ENCODE measurements at regions not wholly inside any gene's neighbourhood (a gene's known extent, or its start where the extent isn't known, plus 50 kb on each side); places are given as distances from the start of the nearest gene placed in this dataset.

DNA sequence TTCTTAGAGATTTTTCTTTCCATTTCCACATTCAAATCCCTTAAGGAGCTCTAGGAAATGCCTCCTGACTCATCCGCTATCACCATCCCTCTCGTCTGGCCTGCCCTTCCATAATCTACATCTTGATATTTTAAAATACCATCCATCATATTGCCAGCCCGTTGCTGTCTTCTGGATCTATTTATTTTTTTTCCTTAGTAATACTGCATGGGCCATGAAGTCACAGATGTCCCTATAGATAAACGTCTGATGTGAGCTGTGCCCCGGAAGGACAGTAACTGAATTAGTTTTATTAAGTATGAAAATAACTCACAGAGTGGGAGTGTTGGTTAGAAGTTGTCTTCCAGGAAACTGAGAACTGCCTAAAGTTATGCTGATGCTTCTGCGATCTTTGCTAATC is 76.2 kb downstream of the KLF6 start:
- no peak for DNase-seq (ENCODE audit: low read depth)
- Histone ChIP-seq H3K27me3 (ENCODE audit: control insufficient read depth, insufficient read depth, low read length) (no peaks in the 10 kb centered on the region), H3K36me3 (ENCODE audit: control insufficient read depth, insufficient read depth, low read length) (no peaks in the 10 kb centered on the region), H3K4me3 (ENCODE audit: low read depth, low read length) (no peak overlapping the region)
- TF ChIP-seq, protein P1, sequence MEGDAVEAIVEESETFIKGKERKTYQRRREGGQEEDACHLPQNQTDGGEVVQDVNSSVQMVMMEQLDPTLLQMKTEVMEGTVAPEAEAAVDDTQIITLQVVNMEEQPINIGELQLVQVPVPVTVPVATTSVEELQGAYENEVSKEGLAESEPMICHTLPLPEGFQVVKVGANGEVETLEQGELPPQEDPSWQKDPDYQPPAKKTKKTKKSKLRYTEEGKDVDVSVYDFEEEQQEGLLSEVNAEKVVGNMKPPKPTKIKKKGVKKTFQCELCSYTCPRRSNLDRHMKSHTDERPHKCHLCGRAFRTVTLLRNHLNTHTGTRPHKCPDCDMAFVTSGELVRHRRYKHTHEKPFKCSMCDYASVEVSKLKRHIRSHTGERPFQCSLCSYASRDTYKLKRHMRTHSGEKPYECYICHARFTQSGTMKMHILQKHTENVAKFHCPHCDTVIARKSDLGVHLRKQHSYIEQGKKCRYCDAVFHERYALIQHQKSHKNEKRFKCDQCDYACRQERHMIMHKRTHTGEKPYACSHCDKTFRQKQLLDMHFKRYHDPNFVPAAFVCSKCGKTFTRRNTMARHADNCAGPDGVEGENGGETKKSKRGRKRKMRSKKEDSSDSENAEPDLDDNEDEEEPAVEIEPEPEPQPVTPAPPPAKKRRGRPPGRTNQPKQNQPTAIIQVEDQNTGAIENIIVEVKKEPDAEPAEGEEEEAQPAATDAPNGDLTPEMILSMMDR (IDR thresholded peaks at IDR 0.05; ENCODE audit: insufficient read depth, low read length, poor library complexity, severe bottlenecking), result no peak

GRCh38 chr10:3704565-3705325 is 80.3 kb downstream of the KLF6 start:
- no peak overlapping the region for H3K4me3 ChIP-seq (ENCODE audit: low read depth, low read length)
- H3K36me3 ChIP-seq (ENCODE audit: control insufficient read depth, insufficient read depth, low read length), result no peaks in the 10 kb centered on the region
- TF ChIP-seq, protein P1 (IDR thresholded peaks at IDR 0.05; ENCODE audit: insufficient read depth, low read length, poor library complexity, severe bottlenecking), result no peak
- no peaks in the 10 kb centered on the region for H3K27me3 ChIP-seq (ENCODE audit: control insufficient read depth, insufficient read depth, low read length)
- DNase-seq (ENCODE audit: low read depth), result no peak

DNA sequence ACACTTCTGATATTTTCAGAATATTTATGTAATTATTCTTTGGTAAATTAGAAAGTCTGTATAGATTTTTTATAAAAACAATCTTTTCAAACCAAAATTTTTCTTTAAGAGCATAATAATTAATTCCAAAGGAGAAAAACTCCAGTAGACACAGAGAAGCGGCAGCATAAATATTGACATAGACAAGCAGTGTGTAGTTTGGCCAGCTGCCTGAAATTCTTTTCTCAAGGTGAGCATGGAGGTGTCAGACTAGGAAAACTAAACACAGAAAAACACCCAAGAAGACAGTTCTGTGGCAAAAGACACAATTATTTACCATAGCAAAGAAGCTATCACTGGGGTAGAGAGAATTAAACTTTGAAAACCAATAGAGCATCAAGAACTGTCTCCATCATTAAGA is 82.4 kb downstream of the KLF6 start:
- TF ChIP-seq, protein P1 (IDR thresholded peaks at IDR 0.05; ENCODE audit: insufficient read depth, low read length, poor library complexity, severe bottlenecking), result no peak
- Histone ChIP-seq H3K36me3 (ENCODE audit: control insufficient read depth, insufficient read depth, low read length) (no peaks in the 10 kb centered on the region), H3K4me3 (ENCODE audit: low read depth, low read length) (no peak overlapping the region), H3K27me3 (ENCODE audit: control insufficient read depth, insufficient read depth, low read length) (no peaks in the 10 kb centered on the region)
- DNase-seq (ENCODE audit: low read depth), result no peak

GRCh38 chr10:3702056-3702546 is 82.9 kb downstream of the KLF6 start:
- Histone ChIP-seq H3K27me3 (ENCODE audit: control insufficient read depth, insufficient read depth, low read length) (no peaks in the 10 kb centered on the region), H3K4me3 (ENCODE audit: low read depth, low read length) (no peak overlapping the region), H3K36me3 (ENCODE audit: control insufficient read depth, insufficient read depth, low read length) (no peaks in the 10 kb centered on the region)
- no peak for DNase-seq (ENCODE audit: low read depth)
- TF ChIP-seq, protein P1 (IDR thresholded peaks at IDR 0.05; ENCODE audit: insufficient read depth, low read length, poor library complexity, severe bottlenecking), result no peak

- Histone ChIP-seq H3K27me3 (ENCODE audit: control insufficient read depth, insufficient read depth, low read length) (no peaks in the 10 kb centered on the region), H3K4me3 (ENCODE audit: low read depth, low read length) (no peak overlapping the region), H3K36me3 (ENCODE audit: control insufficient read depth, insufficient read depth, low read length) (no peaks in the 10 kb centered on the region)
- TF ChIP-seq, protein P1 (IDR thresholded peaks at IDR 0.05; ENCODE audit: insufficient read depth, low read length, poor library complexity, severe bottlenecking), result no peak
- no peak for DNase-seq (ENCODE audit: low read depth)
These were observed 83.5 kb downstream of the KLF6 start for GRCh38 chr10:3701491-3701890.

All from kidney epithelial cell (primary cell).